GM12878 (cell line): ENCODE measurements at regions not wholly inside any gene's neighbourhood (a gene's known extent, or its start where the extent isn't known, plus 50 kb on each side); places are given as distances from the start of the nearest gene placed in this dataset.

ENCODE experiments used
- ATAC-seq: fragments of 200-7000 bp; cut with Tn5 transposase; 3 replicates; pipeline ENCODE4 v1.9.1; 2020; ENCODE audit warnings: mild to moderate bottlenecking, moderate library complexity
- BruUV-seq: library from RNA; stranded (reverse); fragments of 400-500 nt; replicated peaks from 2 replicates; lab custom pipeline; 2021; lab: Mats Ljungman, UMichigan
- CTCF ChIA-PET: fragments of 300-600 bp; sonication (Branson Sonifier 250); formaldehyde crosslinking; extraction: SDS; loops from one replicate; lab custom pipeline; 2021; ENCODE audit warnings: inconsistent platforms; lab: Yijun Ruan, JAX
- POLR2A ChIA-PET: fragments of 350-600 bp; formaldehyde crosslinking; extraction: SDS; loops from one replicate; lab custom pipeline; 2021; ENCODE audit warnings: inconsistent platforms; lab: Charles Lee
- RAD21 ChIA-PET: fragments of 300-600 bp; sonication (Branson Sonifier 250); formaldehyde crosslinking; loops from one replicate; lab custom pipeline; 2023; ENCODE audit warnings: antibody characterized with exemption; ENCODE audit not compliant: unreplicated experiment; lab: Charles Lee
- SMC1A ChIA-PET: fragments of 300-600 bp; sonication (Branson Sonifier 250); formaldehyde crosslinking; loops from one replicate; lab custom pipeline; 2023; ENCODE audit not compliant: unreplicated experiment, uncharacterized antibody; lab: Charles Lee
- DNase-seq: peaks from one replicate; pipeline ENCODE4 v3.0.0-alpha.2; 2011; ENCODE audit warnings: low read depth, low spot score
- FAIRE-seq: peaks from 3 replicates; lab custom pipeline; 2011; peaks lifted over from hg19 to GRCh38; lab: Jason Lieb, UNC
- H2AFZ ChIP-seq: 2 replicates; pipeline ENCODE4 v1.6.0; 2011; ENCODE audit warnings: low read depth, low read length, control low read depth; ENCODE audit not compliant: control insufficient read depth
- H3K27ac ChIP-seq: 2 replicates; pipeline ENCODE4 v1.5.1; 2011; ENCODE audit warnings: control low read depth; ENCODE audit not compliant: control insufficient read depth, insufficient read depth
- H3K27me3 ChIP-seq, 2 experiments: replicated peaks in 1 of 2; 2 replicates each; pipeline versions ENCODE4 v1.6.0 to v1.6.1; 2011; ENCODE audit warnings: low read length in 1 of 2; ENCODE audit not compliant: control insufficient read depth in 2 of 2, insufficient read depth in 2 of 2
- H3K36me3 ChIP-seq, 2 experiments: 2 replicates each; pipeline ENCODE4 v1.5.1; 2011; ENCODE audit warnings: low read length in 1 of 2; ENCODE audit not compliant: control insufficient read depth in 2 of 2, insufficient read depth in 2 of 2
- H3K4me1 ChIP-seq: 2 replicates; pipeline ENCODE4 v1.6.1; 2011; ENCODE audit warnings: mild to moderate bottlenecking, low read length, moderate library complexity, mixed read lengths; ENCODE audit not compliant: control insufficient read depth, insufficient read depth
- H3K4me2 ChIP-seq: 2 replicates; pipeline ENCODE4 v1.6.0; 2011; ENCODE audit warnings: control low read depth; ENCODE audit not compliant: control insufficient read depth, insufficient read depth
- H3K4me3 ChIP-seq: fragments of 200-600 bp; sonication (generic); 2 replicates; pipeline ENCODE4 v1.5.1; 2016
- H3K79me2 ChIP-seq: 2 replicates; pipeline ENCODE4 v1.6.0; 2011; ENCODE audit warnings: low read length; ENCODE audit not compliant: control insufficient read depth, insufficient read depth
- H3K9ac ChIP-seq: 2 replicates; pipeline ENCODE4 v1.8.0; 2011; ENCODE audit warnings: low read length, control low read depth, mixed read lengths; ENCODE audit not compliant: control insufficient read depth, insufficient read depth
- H3K9me3 ChIP-seq: replicated peaks from 3 replicates; pipeline ENCODE4 v1.5.1; 2011; ENCODE audit warnings: mild to moderate bottlenecking, low read length; ENCODE audit not compliant: control insufficient read depth, insufficient read depth
- H4K20me1 ChIP-seq: 2 replicates; pipeline ENCODE4 v1.6.0; 2011; ENCODE audit not compliant: control insufficient read depth, insufficient read depth
- BACH1 ChIP-seq: fragments of 450-650 bp; IDR thresholded peaks from 2 replicates; pipeline ENCODE4 v1.6.1; 2017; ENCODE audit warnings: mild to moderate bottlenecking, borderline replicate concordance
- CHD2 ChIP-seq: IDR thresholded peaks from 2 replicates; pipeline ENCODE4 v1.6.1; 2011; ENCODE audit warnings: low read depth, low read length, improper control_type of control experiment, borderline replicate concordance
- ETV6 ChIP-seq, 2 experiments: fragments of 450-650 bp in 1 of 2; IDR thresholded peaks in 1 of 2; conservative IDR thresholded peaks in 1 of 2; 2 replicates each; pipeline ENCODE4 v1.6.1; 2014; ENCODE audit warnings: antibody characterized with exemption in 1 of 2, borderline replicate concordance in 1 of 2, low read depth in 1 of 2, mild to moderate bottlenecking in 1 of 2, moderate library complexity in 1 of 2
- HCFC1 ChIP-seq: fragments of 150-350 bp; IDR thresholded peaks from 2 replicates; pipeline ENCODE4 v1.6.1; 2014; ENCODE audit warnings: low read length
- HDGF ChIP-seq: fragments of 450-650 bp; IDR thresholded peaks from 2 replicates; pipeline ENCODE4 v1.6.1; 2016; ENCODE audit warnings: antibody characterized with exemption
- NFXL1 ChIP-seq: fragments of 450-650 bp; IDR thresholded peaks from 2 replicates; pipeline ENCODE4 v1.6.1; 2017; ENCODE audit warnings: antibody characterized with exemption, mild to moderate bottlenecking, borderline replicate concordance
- RAD51 ChIP-seq: fragments of 450-650 bp; IDR thresholded peaks from 2 replicates; pipeline ENCODE4 v1.6.1; 2016; ENCODE audit warnings: moderate library complexity, mild to moderate bottlenecking, inconsistent platforms
- SIN3A ChIP-seq: IDR thresholded peaks from 2 replicates; pipeline ENCODE4 v1.6.1; 2012; ENCODE audit warnings: low read depth, low read length, improper control_type of control experiment
- SIX5 ChIP-seq: IDR thresholded peaks from 2 replicates; pipeline ENCODE4 v1.6.1; 2011; ENCODE audit warnings: mild to moderate bottlenecking, low read depth, low read length, moderate library complexity; ENCODE audit not compliant: severe bottlenecking
- SMAD1 ChIP-seq: fragments of 450-650 bp; IDR thresholded peaks from 2 replicates; pipeline ENCODE4 v1.6.1; 2018; ENCODE audit warnings: mild to moderate bottlenecking, low read depth; ENCODE audit not compliant: partially characterized antibody
- SMAD5 ChIP-seq: IDR thresholded peaks from 2 replicates; pipeline ENCODE4 v1.6.1; 2016; ENCODE audit warnings: antibody characterized with exemption, low read depth
- SREBF1 ChIP-seq: IDR thresholded peaks from 2 replicates; pipeline ENCODE4 v1.6.1; 2012; ENCODE audit warnings: mild to moderate bottlenecking, low read length
- TCF3 ChIP-seq: IDR thresholded peaks from 2 replicates; pipeline ENCODE4 v1.6.1; 2012; ENCODE audit warnings: low read depth, mild to moderate bottlenecking, low read length, borderline replicate concordance; ENCODE audit not compliant: insufficient read depth
- ZBED1 ChIP-seq: IDR thresholded peaks from 2 replicates; pipeline ENCODE4 v1.6.1; 2016; ENCODE audit warnings: borderline replicate concordance
- ZNF622 ChIP-seq: fragments of 450-650 bp; IDR thresholded peaks from 2 replicates; pipeline ENCODE4 v1.6.1; 2017; ENCODE audit warnings: mild to moderate bottlenecking, inconsistent platforms
- in situ Hi-C: fragments of 300-500 bp; cut with MboI; formaldehyde crosslinking; loops from 9 replicates; pipeline ENCODE4 v1.14.3; 2018; ENCODE audit warnings: mixed read lengths
- intact Hi-C: fragments of 100-400 bp; cut with micrococcal nuclease; formaldehyde crosslinking; loops from one replicate; pipeline ENCODE4 v1.14.2; 2022; ENCODE audit not compliant: unreplicated experiment
- TF ChIP-seq, protein P1 (sequence below): IDR thresholded peaks from 2 replicates; pipeline ENCODE4 v1.6.1; 2011; ENCODE audit warnings: mild to moderate bottlenecking, low read depth, low read length, moderate library complexity; ENCODE audit not compliant: insufficient replicate concordance
- TF ChIP-seq, protein P2 (sequence below): IDR thresholded peaks from 2 replicates; pipeline ENCODE4 v1.6.1; 2012; ENCODE audit warnings: mild to moderate bottlenecking, low read depth, low read length
- TF ChIP-seq, protein P3 (sequence below): fragments of 450-650 bp; IDR thresholded peaks from 2 replicates; pipeline ENCODE4 v1.6.1; 2018; ENCODE audit warnings: mild to moderate bottlenecking, low read depth, moderate library complexity; ENCODE audit not compliant: partially characterized antibody

DNA sequence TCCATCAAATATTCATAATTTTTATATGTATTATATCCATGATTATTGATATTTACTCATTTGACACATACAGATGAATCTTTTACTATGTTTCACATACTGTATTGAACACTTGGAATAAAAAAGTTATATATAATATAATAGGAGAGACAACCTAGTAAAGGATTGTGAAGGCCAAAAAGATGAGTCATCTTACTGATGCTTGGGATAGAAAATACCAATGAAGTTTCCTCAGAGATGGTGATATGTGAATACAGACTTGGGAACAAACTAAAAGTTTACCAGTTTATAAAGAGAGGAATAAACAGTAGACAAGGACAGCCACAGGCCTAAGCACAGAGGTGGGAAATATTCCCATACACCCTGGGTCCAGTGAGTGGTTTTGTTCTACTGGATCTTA, 743.9 kb upstream of the FLRT2 start:
- no peaks in the 10 kb centered on the region for H4K20me1 ChIP-seq
- H3K4me1 ChIP-seq, result no peaks in the 10 kb centered on the region
- FAIRE-seq (no peak), ATAC-seq (no peak), DNase-seq (no peak)
- CTCF ChIA-PET, result no interaction called here
- no peaks in the 10 kb centered on the region for H3K9me3 ChIP-seq
- intact Hi-C loops (no loop called here), in situ Hi-C loops (no loop called here)
- no TSS peak for BruUV-seq
- no peak overlapping the region for H3K4me3 ChIP-seq
- POLR2A ChIA-PET, result no interaction called here
- SMC1A ChIA-PET, result no interaction called here
- RAD21 ChIA-PET, result no interaction called here
- no peak overlapping the region for H3K4me2 ChIP-seq
- no peaks in the 10 kb centered on the region for H3K79me2 ChIP-seq
- H3K36me3 ChIP-seq, result no peaks in the 10 kb centered on the region
- TF ChIP-seq NFXL1, result no peak
- no peak for TF ChIP-seq ETV6 (conservative IDR thresholded peaks at IDR 0.05 in 1 of 2, IDR thresholded peaks at IDR 0.05 in 1 of 2; ENCODE audit: borderline replicate concordance in 1 of 2, low read depth in 1 of 2)
- no peak for TF ChIP-seq HCFC1
- TF ChIP-seq SMAD1, result no peak
- no peak for TF ChIP-seq HDGF
- TF ChIP-seq SIN3A, result no peak
- TF ChIP-seq SMAD5, result no peak
- TF ChIP-seq, protein P1, sequence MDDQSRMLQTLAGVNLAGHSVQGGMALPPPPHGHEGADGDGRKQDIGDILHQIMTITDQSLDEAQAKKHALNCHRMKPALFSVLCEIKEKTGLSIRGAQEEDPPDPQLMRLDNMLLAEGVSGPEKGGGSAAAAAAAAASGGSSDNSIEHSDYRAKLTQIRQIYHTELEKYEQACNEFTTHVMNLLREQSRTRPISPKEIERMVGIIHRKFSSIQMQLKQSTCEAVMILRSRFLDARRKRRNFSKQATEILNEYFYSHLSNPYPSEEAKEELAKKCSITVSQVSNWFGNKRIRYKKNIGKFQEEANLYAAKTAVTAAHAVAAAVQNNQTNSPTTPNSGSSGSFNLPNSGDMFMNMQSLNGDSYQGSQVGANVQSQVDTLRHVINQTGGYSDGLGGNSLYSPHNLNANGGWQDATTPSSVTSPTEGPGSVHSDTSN, result no peak
- no peak for TF ChIP-seq TCF3
- no peak for TF ChIP-seq BACH1
- TF ChIP-seq, protein P2, sequence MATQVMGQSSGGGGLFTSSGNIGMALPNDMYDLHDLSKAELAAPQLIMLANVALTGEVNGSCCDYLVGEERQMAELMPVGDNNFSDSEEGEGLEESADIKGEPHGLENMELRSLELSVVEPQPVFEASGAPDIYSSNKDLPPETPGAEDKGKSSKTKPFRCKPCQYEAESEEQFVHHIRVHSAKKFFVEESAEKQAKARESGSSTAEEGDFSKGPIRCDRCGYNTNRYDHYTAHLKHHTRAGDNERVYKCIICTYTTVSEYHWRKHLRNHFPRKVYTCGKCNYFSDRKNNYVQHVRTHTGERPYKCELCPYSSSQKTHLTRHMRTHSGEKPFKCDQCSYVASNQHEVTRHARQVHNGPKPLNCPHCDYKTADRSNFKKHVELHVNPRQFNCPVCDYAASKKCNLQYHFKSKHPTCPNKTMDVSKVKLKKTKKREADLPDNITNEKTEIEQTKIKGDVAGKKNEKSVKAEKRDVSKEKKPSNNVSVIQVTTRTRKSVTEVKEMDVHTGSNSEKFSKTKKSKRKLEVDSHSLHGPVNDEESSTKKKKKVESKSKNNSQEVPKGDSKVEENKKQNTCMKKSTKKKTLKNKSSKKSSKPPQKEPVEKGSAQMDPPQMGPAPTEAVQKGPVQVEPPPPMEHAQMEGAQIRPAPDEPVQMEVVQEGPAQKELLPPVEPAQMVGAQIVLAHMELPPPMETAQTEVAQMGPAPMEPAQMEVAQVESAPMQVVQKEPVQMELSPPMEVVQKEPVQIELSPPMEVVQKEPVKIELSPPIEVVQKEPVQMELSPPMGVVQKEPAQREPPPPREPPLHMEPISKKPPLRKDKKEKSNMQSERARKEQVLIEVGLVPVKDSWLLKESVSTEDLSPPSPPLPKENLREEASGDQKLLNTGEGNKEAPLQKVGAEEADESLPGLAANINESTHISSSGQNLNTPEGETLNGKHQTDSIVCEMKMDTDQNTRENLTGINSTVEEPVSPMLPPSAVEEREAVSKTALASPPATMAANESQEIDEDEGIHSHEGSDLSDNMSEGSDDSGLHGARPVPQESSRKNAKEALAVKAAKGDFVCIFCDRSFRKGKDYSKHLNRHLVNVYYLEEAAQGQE, result no peak
- TF ChIP-seq, protein P3, sequence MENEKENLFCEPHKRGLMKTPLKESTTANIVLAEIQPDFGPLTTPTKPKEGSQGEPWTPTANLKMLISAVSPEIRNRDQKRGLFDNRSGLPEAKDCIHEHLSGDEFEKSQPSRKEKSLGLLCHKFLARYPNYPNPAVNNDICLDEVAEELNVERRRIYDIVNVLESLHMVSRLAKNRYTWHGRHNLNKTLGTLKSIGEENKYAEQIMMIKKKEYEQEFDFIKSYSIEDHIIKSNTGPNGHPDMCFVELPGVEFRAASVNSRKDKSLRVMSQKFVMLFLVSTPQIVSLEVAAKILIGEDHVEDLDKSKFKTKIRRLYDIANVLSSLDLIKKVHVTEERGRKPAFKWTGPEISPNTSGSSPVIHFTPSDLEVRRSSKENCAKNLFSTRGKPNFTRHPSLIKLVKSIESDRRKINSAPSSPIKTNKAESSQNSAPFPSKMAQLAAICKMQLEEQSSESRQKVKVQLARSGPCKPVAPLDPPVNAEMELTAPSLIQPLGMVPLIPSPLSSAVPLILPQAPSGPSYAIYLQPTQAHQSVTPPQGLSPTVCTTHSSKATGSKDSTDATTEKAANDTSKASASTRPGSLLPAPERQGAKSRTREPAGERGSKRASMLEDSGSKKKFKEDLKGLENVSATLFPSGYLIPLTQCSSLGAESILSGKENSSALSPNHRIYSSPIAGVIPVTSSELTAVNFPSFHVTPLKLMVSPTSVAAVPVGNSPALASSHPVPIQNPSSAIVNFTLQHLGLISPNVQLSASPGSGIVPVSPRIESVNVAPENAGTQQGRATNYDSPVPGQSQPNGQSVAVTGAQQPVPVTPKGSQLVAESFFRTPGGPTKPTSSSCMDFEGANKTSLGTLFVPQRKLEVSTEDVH, result no peak
- TF ChIP-seq SREBF1, result no peak
- TF ChIP-seq ZNF622, result no peak
- TF ChIP-seq RAD51, result no peak
- no peak for TF ChIP-seq SIX5
- TF ChIP-seq CHD2, result no peak
- no peak for TF ChIP-seq ZBED1
- H2AFZ ChIP-seq, result no peak overlapping the region
- H3K27ac ChIP-seq, result no peak overlapping the region
- no peaks in the 10 kb centered on the region for H3K27me3 ChIP-seq
- H3K9ac ChIP-seq, result no peak overlapping the region
